ENCODE measurements at regions not wholly inside any gene's neighbourhood (a gene's known extent, or its start where the extent isn't known, plus 50 kb on each side); places are given as distances from the start of the nearest gene placed in this dataset.

GRCh38 chr2:183259921-183260320, 135.7 kb downstream of the NUP35 start:
- no peaks in the 10 kb centered on the region for H3K27me3 Mint-ChIP-seq
- H3K4me1 Mint-ChIP-seq (ENCODE audit: unreplicated experiment) = no peaks in the 10 kb centered on the region
- no peaks in the 10 kb centered on the region for H3K36me3 Mint-ChIP-seq
- no peak overlapping the region for H3K27ac Mint-ChIP-seq
- H3K9me3 Mint-ChIP-seq = no peaks in the 10 kb centered on the region
- no peak overlapping the region for H3K4me3 Mint-ChIP-seq
- DNase-seq (ENCODE audit: extremely low spot score, unreplicated experiment) = no peak
- TF ChIP-seq, protein P1, sequence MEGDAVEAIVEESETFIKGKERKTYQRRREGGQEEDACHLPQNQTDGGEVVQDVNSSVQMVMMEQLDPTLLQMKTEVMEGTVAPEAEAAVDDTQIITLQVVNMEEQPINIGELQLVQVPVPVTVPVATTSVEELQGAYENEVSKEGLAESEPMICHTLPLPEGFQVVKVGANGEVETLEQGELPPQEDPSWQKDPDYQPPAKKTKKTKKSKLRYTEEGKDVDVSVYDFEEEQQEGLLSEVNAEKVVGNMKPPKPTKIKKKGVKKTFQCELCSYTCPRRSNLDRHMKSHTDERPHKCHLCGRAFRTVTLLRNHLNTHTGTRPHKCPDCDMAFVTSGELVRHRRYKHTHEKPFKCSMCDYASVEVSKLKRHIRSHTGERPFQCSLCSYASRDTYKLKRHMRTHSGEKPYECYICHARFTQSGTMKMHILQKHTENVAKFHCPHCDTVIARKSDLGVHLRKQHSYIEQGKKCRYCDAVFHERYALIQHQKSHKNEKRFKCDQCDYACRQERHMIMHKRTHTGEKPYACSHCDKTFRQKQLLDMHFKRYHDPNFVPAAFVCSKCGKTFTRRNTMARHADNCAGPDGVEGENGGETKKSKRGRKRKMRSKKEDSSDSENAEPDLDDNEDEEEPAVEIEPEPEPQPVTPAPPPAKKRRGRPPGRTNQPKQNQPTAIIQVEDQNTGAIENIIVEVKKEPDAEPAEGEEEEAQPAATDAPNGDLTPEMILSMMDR (conservative IDR thresholded peaks at IDR 0.05) = no peak

DNA sequence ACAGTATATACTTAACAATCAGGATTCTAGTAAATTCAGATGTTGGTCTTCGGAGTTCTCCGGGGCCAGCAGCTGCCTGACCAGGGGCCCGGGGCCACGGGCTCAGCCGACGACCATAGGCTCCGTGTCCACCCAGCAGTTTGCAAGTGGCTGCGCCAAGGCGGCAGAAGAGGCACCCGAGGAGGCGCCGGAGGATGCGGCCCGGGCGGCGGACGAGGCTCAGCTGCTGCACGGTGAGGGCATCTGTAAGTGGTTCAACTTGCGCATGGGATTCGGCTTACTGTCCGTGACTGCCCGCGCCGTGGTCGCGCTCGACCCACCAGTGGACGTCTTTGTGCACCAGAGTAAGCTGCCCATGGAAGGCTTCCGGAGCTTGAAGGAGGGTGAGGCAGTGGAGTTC, 136.3 kb downstream of the NUP35 start:
- Mint-ChIP-seq H3K4me1 (ENCODE audit: unreplicated experiment) (no peaks in the 10 kb centered on the region), H3K4me3 (no peak overlapping the region), H3K27ac (no peak overlapping the region), H3K36me3 (no peaks in the 10 kb centered on the region), H3K9me3 (no peaks in the 10 kb centered on the region), H3K27me3 (no peaks in the 10 kb centered on the region)
- TF ChIP-seq, protein P1 (conservative IDR thresholded peaks at IDR 0.05) = no peak
- DNase-seq (ENCODE audit: extremely low spot score, unreplicated experiment) = no peak

DNA sequence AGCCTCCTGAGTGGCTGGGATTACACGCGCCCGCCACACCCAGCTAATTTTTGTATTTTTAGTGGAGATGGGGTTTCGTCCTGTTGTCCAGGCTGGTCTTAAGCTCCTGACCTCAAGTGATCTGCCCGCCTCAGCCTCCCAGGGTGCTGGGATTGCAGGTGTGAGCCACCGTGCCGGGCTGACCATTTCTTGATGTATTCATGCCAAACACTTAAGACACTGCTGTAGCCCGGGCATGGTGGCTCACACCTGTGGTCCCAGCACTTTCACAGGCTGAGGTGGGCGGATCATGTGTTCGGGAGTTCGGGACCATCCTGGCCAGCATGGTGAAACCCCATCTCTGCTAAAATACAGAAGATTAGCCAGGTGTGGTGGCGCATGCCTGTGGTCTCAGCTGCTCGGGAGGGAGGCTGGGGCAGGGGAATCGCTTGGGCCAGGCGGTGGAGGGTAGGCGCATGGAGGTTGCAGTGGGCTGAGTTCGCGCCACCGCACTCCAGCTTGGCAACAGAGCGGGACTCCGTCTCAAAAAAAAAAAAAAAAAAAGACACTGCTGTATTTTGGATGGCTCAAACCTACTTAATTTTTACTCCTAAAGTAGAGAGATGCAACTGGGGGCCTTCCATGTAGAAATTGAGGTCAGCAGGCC, 140.8 kb downstream of the NUP35 start:
- no peak overlapping the region for H3K4me3 Mint-ChIP-seq
- H3K27me3 Mint-ChIP-seq = no peaks in the 10 kb centered on the region
- H3K27ac Mint-ChIP-seq = no peak overlapping the region
- TF ChIP-seq, protein P1 (conservative IDR thresholded peaks at IDR 0.05) = no peak
- no peaks in the 10 kb centered on the region for H3K36me3 Mint-ChIP-seq
- H3K9me3 Mint-ChIP-seq = no peaks in the 10 kb centered on the region
- DNase-seq (ENCODE audit: extremely low spot score, unreplicated experiment) = no peak
- H3K4me1 Mint-ChIP-seq (ENCODE audit: unreplicated experiment) = no peaks in the 10 kb centered on the region

GRCh38 chr2:183267148-183267827, 143.0 kb downstream of the NUP35 start:
- H3K4me3 Mint-ChIP-seq = no peak overlapping the region
- no peak overlapping the region for H3K27ac Mint-ChIP-seq
- TF ChIP-seq, protein P1 (conservative IDR thresholded peaks at IDR 0.05) = no peak
- no peaks in the 10 kb centered on the region for H3K4me1 Mint-ChIP-seq (ENCODE audit: unreplicated experiment)
- H3K27me3 Mint-ChIP-seq = no peaks in the 10 kb centered on the region
- H3K9me3 Mint-ChIP-seq = peaks cover 5% of the 10 kb centered on the region
- no peaks in the 10 kb centered on the region for H3K36me3 Mint-ChIP-seq
- DNase-seq (ENCODE audit: extremely low spot score, unreplicated experiment) = no peak

GRCh38 chr2:183269956-183270355, 145.7 kb downstream of the NUP35 start:
- no peak overlapping the region for H3K27ac Mint-ChIP-seq
- no peaks in the 10 kb centered on the region for H3K27me3 Mint-ChIP-seq
- TF ChIP-seq, protein P1 (conservative IDR thresholded peaks at IDR 0.05) = no peak
- no peak for DNase-seq (ENCODE audit: extremely low spot score, unreplicated experiment)
- no peaks in the 10 kb centered on the region for H3K4me1 Mint-ChIP-seq (ENCODE audit: unreplicated experiment)
- no peaks in the 10 kb centered on the region for H3K36me3 Mint-ChIP-seq
- no peak overlapping the region for H3K4me3 Mint-ChIP-seq
- H3K9me3 Mint-ChIP-seq = peaks cover 5% of the 10 kb centered on the region

Measured in type B pancreatic cell (in vitro differentiated cells).